CD4-positive, alpha-beta T cell (primary cell): ENCODE measurements at regions not wholly inside any gene's neighbourhood (a gene's known extent, or its start where the extent isn't known, plus 50 kb on each side); places are given as distances from the start of the nearest gene placed in this dataset.

ENCODE experiments used
- ATAC-seq: fragments of 200-7000 bp; cut with Tn5 transposase; one replicate; pipeline ENCODE4 v1.10.0; 2022; ENCODE audit warnings: mild to moderate bottlenecking; ENCODE audit not compliant: poor library complexity
- CTCF ChIA-PET: fragments of 350-600 bp; sonication (Branson Sonifier 250); formaldehyde crosslinking; loops from one replicate; lab custom pipeline; 2021; ENCODE audit warnings: antibody characterized with exemption, inconsistent platforms; lab: Charles Lee
- POLR2A ChIA-PET: fragments of 350-600 bp; sonication (Branson Sonifier 250); formaldehyde crosslinking; loops from one replicate; lab custom pipeline; 2021; ENCODE audit warnings: antibody characterized with exemption, inconsistent platforms; lab: Charles Lee
- DNase-seq, 14 experiments: peaks; one replicate each; pipeline ENCODE4 v3.0.0-alpha.2; 2013 to 2020; ENCODE audit warnings: mixed read lengths in 2 of 14
- H3K27ac ChIP-seq, 2 donors: one replicate each; pipeline versions ENCODE4 v1.5.1 to v1.7.0; 2013; ENCODE audit warnings: low read length in 2 of 2, low read depth in 1 of 2, mild to moderate bottlenecking in 1 of 2
- H3K27me3 ChIP-seq, 2 experiments: 1 replicate in 1 of 2; 2 replicates in 1 of 2; pipeline versions ENCODE4 v1.6.1 to v1.7.0; 2013; ENCODE audit warnings: low read length in 2 of 2, control low read depth in 1 of 2, mild to moderate bottlenecking in 1 of 2, moderate library complexity in 1 of 2; ENCODE audit not compliant: insufficient read depth in 2 of 2, control insufficient read depth in 1 of 2
- H3K36me3 ChIP-seq: one replicate; pipeline ENCODE4 v1.6.1; 2013; ENCODE audit warnings: low read length, control low read depth; ENCODE audit not compliant: insufficient read depth
- H3K4me1 ChIP-seq: one replicate; pipeline ENCODE4 v1.6.1; 2013; ENCODE audit warnings: low read length, control low read depth; ENCODE audit not compliant: insufficient read depth
- H3K4me3 ChIP-seq: one replicate; pipeline ENCODE4 v1.5.1; 2013; ENCODE audit warnings: mild to moderate bottlenecking, low read length, moderate library complexity
- H3K9me3 ChIP-seq, 2 experiments: 1 replicate in 1 of 2; 2 replicates in 1 of 2; pipeline versions ENCODE4 v1.6.1 to v1.7.0; 2013; ENCODE audit warnings: low read length in 2 of 2, mild to moderate bottlenecking in 2 of 2, control low read depth in 1 of 2, moderate library complexity in 1 of 2; ENCODE audit not compliant: control insufficient read depth in 1 of 2, insufficient read depth in 1 of 2
- H3K27ac Mint-ChIP-seq: one replicate; pipeline ENCODE4 v1.8.0; 2020; ENCODE audit warnings: mixed read lengths
- H3K27me3 Mint-ChIP-seq: one replicate; pipeline ENCODE4 v1.8.0; 2021; ENCODE audit warnings: mixed read lengths
- H3K36me3 Mint-ChIP-seq: one replicate; pipeline ENCODE4 v1.8.0; 2021; ENCODE audit warnings: low read depth, mixed read lengths
- H3K4me1 Mint-ChIP-seq: one replicate; pipeline ENCODE4 v1.8.0; 2021; ENCODE audit warnings: low read depth, mixed read lengths
- H3K4me3 Mint-ChIP-seq: one replicate; pipeline ENCODE4 v1.8.0; 2020; ENCODE audit warnings: mild to moderate bottlenecking, mixed read lengths
- H3K9me3 Mint-ChIP-seq: one replicate; pipeline ENCODE4 v1.8.0; 2020; ENCODE audit warnings: mixed read lengths
- intact Hi-C, 2 experiments: fragments of 100-400 bp; cut with DNase I in 1 of 2; cut with micrococcal nuclease in 1 of 2; formaldehyde crosslinking; loops; one replicate each; pipeline versions ENCODE4 v1.15.1 to v1.9.0; 2023 to 2025; cut with DNase I, micrococcal nuclease
- TF ChIP-seq, protein P1 (sequence below): fragments of 200-600 bp; IDR thresholded peaks from one replicate; pipeline ENCODE4 v1.8.0; 2022; ENCODE audit warnings: antibody characterized with exemption, mild to moderate bottlenecking

DNA sequence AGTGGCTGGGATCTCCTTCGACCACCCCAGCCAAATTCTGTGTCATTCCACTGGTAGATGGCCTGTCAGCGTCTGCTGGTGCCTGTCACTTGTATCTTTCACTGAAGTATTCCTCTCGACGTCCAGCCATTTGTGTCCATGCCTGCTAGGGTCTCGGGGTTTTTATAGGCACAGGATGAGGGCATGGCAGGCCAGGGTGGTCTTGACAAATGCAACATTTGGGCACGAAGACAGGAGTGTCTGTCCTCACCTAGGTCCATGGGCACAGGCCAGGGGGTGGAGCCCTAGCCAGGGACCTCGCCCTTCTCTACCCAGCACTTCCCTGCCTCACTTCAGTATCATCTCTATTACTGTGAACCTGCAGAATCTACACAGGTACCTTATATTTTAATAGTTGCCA lies 2223.9 kb upstream of the ACO1 start:
- Mint-ChIP-seq H3K36me3 (no peaks in the 10 kb centered on the region), H3K27me3 (no peaks in the 10 kb centered on the region), H3K4me1 (no peaks in the 10 kb centered on the region), H3K4me3 (no peak overlapping the region), H3K27ac (no peak overlapping the region), H3K9me3 (no peaks in the 10 kb centered on the region)
- Histone ChIP-seq H3K9me3 (peaks cover 0 to 7% of the 10 kb centered on the region in 2 experiments), H3K27ac (no peak overlapping the region), H3K36me3 (no peaks in the 10 kb centered on the region), H3K27me3 (no peaks in the 10 kb centered on the region), H3K4me1 (no peaks in the 10 kb centered on the region), H3K4me3 (no peak overlapping the region)
- TF ChIP-seq, protein P1, sequence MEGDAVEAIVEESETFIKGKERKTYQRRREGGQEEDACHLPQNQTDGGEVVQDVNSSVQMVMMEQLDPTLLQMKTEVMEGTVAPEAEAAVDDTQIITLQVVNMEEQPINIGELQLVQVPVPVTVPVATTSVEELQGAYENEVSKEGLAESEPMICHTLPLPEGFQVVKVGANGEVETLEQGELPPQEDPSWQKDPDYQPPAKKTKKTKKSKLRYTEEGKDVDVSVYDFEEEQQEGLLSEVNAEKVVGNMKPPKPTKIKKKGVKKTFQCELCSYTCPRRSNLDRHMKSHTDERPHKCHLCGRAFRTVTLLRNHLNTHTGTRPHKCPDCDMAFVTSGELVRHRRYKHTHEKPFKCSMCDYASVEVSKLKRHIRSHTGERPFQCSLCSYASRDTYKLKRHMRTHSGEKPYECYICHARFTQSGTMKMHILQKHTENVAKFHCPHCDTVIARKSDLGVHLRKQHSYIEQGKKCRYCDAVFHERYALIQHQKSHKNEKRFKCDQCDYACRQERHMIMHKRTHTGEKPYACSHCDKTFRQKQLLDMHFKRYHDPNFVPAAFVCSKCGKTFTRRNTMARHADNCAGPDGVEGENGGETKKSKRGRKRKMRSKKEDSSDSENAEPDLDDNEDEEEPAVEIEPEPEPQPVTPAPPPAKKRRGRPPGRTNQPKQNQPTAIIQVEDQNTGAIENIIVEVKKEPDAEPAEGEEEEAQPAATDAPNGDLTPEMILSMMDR = no peak
- DNase-seq (peak in 1 of 14 experiments; percentile 4), ATAC-seq (no peak)
- POLR2A ChIA-PET = no interaction called here
- CTCF ChIA-PET = no interaction called here
- intact Hi-C loops = no loop called here

DNA sequence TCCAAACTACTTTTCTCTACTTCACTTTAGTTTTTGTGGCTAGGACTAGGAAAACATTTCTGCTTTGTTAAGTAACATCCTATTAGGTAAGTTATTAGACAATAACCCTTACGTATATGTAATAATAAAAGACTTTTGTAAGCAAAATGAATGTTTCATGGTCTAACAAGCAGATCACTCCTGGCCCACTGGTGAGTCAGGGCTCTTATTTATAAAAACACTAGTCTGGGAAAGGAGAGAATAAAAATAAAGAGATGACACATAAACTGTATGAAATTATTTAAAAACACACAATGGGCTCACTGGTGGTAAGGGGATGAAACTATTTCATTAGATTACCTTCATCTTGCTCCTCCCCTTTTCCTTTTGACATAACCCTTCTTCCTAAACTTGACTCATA lies 2212.2 kb upstream of the ACO1 start:
- H3K9me3 Mint-ChIP-seq = peaks cover 2% of the 10 kb centered on the region
- no peak for ATAC-seq
- H3K27me3 Mint-ChIP-seq = no peaks in the 10 kb centered on the region
- no peak overlapping the region for H3K27ac Mint-ChIP-seq
- no peak overlapping the region for H3K4me3 Mint-ChIP-seq
- Histone ChIP-seq H3K27me3 (no peaks in the 10 kb centered on the region), H3K36me3 (no peaks in the 10 kb centered on the region), H3K9me3 (no peaks in the 10 kb centered on the region), H3K4me3 (no peak overlapping the region), H3K27ac (no peak overlapping the region), H3K4me1 (no peaks in the 10 kb centered on the region)
- TF ChIP-seq, protein P1 = no peak
- intact Hi-C loops = no loop called here
- no peak for DNase-seq
- CTCF ChIA-PET = no interaction called here
- no peaks in the 10 kb centered on the region for H3K36me3 Mint-ChIP-seq
- no peaks in the 10 kb centered on the region for H3K4me1 Mint-ChIP-seq
- POLR2A ChIA-PET = no interaction called here

DNA sequence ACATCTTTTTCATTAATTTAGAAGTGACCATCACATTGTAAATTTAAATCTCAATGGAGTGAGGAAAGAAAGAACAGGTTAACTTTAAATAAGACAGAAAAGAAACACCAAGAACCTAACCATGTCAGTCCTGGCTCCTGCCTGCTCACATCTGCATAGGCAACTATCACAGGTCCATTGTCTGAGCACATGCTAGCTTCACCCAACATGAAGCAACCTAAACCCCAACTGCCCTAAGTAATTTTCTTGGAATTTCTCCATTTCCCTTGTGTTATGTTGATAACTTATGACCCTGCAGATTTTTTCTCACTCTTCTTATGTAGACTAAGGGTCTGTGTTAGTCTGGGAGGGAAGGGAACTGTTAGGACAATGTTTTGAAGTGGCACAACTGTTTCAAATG lies 2205.8 kb upstream of the ACO1 start:
- no peaks in the 10 kb centered on the region for H3K27me3 ChIP-seq
- CTCF ChIA-PET = no interaction called here
- H3K9me3 ChIP-seq = peaks cover 0 to 4% of the 10 kb centered on the region in 2 experiments
- Mint-ChIP-seq H3K9me3 (no peaks in the 10 kb centered on the region), H3K27ac (no peak overlapping the region), H3K4me3 (no peak overlapping the region), H3K27me3 (no peaks in the 10 kb centered on the region), H3K36me3 (no peaks in the 10 kb centered on the region), H3K4me1 (no peaks in the 10 kb centered on the region)
- no peak overlapping the region for H3K4me3 ChIP-seq
- DNase-seq (no peak), ATAC-seq (no peak)
- POLR2A ChIA-PET = no interaction called here
- H3K4me1 ChIP-seq = no peaks in the 10 kb centered on the region
- TF ChIP-seq, protein P1 = no peak
- intact Hi-C loops = no loop called here
- no peak overlapping the region for H3K27ac ChIP-seq
- H3K36me3 ChIP-seq = no peaks in the 10 kb centered on the region
